ENCODE measurements at regions not wholly inside any gene's neighbourhood (a gene's known extent, or its start where the extent isn't known, plus 50 kb on each side); places are given as distances from the start of the nearest gene placed in this dataset.

- TF ChIP-seq CTCF (conservative IDR thresholded peaks at IDR 0.05; ENCODE audit: low read depth, low read length) (no peak), EZH2 (IDR thresholded peaks at IDR 0.05; ENCODE audit: borderline replicate concordance, low read depth, low read length, poor library complexity, severe bottlenecking) (no peak)
Observed at GRCh38 chr2:71786291-71787107, 333.1 kb downstream of the DYSF start.

Measured in A673 (cell line).